Islet precursor cell (in vitro differentiated cells): ENCODE measurements at regions not wholly inside any gene's neighbourhood (a gene's known extent, or its start where the extent isn't known, plus 50 kb on each side); places are given as distances from the start of the nearest gene placed in this dataset.
"Not testable (repeated sequence)": the region's sequence is repeated elsewhere in the genome, so short reads cannot be mapped to it uniquely, and the experiment has no call there.

Experiments used
- DNase-seq: peaks from one replicate; pipeline ENCODE4 v3.0.0-alpha.2; 2018

DNA sequence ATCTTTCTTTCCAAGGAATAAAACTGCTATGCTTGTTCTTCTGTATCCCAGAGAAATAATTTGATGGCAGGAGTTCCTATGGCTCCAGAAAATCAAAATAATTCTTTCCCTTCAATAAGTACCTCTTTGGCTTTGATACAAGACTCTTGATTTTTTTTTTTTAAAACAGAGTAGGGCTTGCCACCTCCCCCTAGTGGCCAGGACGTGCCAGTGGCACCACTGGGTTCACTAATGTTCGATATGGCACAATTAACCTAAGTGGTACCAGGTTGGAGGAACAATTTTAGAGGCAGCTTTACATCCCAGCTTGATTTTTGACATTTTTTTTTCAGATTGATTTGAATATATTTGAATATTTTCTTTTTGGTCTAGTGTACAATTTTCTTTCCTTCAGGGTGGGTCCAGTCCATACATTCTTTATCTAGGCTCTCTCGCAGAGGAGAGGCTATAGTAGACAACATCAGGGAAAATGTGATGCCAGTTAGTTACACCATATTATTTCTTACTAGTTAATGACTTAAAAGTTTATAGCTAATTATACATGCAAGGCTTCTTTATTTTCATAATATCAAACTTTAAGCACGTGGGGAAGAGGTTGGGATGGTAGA, 330.9 kb downstream of the S1PR1 start:
- peak; percentile 57 for DNase-seq

DNA sequence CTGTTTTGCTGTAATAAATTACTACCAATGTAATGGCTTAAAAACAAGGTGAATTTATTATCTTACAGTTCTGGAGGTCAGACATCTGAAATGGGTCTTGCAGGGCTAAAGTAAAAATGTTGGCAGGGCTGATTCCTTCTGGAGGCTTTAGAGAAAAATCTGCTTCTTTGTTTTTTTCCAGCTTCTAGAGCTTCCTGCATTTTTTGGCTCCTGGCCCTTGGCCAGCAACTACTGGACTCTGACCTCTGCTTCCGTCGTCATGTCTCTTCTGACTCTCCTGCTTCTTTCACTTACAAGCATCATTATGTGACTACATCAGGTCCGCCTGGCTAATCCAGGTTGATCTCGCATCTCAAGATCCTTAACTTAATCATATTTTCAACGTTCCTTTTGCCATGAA, 350.9 kb downstream of the S1PR1 start:
- no peak for DNase-seq

DNA sequence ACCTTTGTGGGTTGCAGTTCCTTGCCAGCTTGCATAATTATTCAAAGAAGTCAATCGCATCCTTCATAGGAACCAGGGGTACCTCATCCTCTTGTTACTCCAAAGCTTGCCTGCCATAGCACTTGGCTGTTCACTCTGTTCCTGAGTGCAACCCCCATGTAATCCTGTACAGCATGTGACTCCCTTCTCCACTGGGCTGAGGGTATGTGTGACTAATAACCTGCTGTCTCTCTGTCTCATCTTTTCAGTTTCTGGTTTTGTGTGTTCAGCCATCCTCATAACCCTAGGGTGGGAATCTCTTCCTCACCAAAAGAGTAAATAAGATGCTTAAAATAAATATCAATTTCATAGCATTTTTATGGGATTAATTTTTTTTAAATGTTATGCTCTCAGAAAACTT, 351.9 kb downstream of the S1PR1 start:
- no peak for DNase-seq

DNA sequence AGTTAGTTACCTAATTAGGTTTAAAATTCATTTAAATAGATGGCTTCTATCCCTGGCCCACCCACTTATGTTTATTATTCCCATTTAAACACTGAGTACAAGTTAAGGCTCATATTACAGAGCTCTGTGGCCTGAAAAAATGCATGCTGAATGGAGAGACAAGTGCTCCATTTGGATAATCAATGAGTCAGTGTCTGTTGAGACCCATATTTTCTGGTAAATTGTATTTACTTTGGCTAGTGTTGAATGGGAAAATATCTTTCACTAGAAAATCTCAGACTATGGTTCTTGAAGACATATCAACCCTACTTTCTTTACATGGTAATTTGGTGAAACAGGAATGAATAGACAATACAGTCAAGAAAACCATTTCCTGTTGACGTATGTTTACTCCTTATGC, 356.0 kb downstream of the S1PR1 start:
- no peak for DNase-seq

DNA sequence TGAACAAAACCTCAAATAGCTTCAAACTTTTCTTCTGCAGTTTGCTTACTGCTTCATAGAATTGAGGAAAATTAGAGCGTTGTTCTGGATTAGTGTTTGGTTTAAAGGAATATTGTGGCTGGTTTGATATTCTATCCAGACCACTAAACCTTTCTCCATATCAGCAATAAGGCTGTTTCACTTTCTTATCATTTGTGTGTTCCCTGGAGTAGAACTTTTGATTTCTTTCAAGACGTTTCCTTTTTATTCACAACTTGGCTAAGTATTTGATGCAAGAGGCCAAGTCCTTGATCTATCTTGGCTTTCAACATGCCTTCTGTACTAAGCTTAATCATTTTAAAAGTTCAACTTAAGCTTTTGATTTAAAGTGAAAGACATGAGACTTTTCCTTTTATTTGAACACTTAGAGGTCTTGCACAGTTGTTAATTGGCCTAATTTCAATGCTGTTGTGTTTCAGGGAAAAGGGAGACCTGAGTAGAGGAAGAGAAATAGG, 359.1 kb downstream of the S1PR1 start:
- no peak for DNase-seq

DNA sequence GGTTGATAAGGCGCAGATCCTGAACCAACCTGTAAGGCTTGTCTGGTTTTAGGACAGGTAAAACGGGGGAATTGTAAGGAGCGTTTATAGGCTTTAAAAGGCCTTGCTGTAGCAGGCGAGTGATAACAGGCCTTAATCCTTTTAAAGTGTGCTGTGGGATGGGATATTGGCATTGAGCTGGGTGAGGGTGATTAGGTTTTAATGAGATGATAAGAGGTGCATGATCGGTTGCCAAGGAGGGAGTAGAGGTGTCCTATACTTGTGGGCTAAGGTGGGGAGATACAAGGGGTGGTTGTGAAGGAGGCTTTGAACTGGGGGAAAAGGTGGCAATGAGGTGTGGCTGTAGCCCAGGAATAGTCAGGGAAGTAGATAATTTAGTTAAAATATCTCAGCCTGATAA, 363.8 kb downstream of the S1PR1 start:
- DNase-seq, result not testable (repeated sequence)

DNA sequence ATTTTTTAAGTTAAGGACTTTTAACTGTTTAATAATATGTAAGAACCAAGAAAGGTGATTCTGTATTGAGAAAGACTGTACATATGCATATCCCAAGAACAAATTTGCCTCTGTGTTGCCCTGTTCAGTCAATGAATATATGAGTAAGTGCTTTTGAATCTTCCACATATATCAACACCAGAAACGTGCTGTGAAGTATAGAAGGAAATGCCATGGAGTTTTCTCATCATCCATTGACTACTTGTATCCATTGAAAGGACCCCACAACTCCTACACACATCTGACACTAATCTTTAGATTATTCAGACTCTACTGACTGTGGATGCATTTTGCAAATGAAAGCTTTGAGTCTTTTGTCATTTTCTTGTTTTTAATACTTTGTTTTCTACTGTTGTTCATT, 366.9 kb downstream of the S1PR1 start:
- DNase-seq, result no peak

DNA sequence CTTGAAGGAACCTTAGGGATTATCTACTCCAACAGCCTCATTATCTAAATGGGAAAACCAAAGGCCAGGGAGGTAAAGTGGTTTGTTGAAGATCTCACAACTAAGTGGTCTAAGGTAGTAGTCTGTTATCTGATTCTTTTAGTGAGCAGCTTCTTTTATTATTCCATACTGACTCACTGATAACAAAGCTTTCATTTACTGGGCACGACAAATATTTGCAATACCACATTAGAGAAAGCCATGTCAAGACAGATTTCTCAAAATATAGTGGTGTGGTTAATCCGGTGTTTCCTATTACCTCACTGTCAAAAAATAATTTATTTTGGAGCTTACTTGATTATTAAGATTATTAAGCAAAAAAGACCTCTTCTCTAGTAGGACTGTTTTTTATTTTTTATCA, 369.1 kb downstream of the S1PR1 start:
- no peak for DNase-seq

DNA sequence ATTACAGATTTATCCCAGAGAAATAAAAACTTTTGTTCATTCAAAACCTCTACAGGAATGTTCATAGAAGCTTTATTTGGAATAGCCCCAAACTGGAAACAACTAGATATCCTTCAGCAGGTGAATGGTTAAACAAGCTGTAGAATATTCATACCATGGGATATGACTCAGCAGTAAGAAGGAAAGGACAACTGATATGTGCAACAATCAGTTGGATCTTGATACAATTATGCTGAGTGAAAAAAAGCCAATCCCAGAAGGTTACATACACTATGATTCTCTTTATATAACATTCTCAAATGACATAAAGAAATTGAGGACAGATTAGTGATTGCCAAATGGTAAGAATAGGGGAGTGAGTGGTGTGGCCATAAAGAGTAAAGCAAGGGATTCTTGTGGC, 376.7 kb downstream of the S1PR1 start:
- no peak for DNase-seq

DNA sequence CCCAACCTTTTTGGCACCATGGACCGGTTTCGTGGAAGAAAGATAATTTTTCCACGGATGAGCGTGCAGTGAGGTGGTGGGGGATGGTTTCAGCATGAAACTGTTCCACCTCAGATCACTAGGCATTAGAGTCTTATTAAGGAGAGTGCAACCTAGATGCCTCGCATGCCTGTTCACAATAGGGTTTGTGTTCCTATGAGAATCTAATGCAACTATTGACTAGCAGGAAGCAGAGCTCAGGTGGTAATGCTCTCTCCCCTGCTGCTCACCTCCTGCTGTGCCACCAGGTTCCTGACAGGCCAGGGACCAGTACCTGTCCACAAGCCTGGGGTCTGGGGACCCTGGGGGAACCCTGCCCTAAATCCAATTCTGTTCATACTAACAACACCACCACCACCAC, 377.8 kb downstream of the OLFM3 start:
- no peak for DNase-seq

DNA sequence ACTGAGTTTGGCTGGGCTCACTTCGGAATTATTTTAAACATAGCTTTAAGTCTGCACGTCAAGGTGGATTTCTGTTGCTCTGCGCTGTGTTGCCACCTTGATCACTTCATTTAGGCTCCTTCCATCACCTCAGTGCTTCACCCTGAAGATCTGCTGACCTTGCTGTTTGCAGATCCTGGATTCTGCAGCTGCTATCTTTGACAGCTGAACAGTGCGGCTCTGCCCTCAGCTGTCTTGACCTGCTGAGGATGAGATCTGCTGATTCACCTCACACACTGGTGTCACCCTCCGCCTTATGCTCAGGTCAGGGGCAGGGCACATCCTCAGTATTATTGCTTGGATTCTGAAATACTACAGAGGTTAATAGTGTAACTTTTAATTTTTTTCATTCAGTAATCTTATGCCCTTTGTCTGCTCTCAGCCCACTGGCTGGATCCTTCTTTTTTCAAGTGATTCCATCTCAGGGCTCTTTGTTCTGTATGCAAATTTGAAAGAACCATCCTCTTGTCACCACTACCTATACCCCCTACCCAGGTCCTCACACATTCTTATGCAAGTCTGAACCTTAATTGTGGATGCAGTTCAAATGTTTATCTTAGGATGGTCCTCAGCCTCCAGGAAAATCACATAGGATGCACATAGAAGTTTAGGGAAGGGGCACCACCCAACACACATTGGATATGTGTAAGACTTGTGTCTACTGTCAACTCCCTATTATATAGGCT, 364.0 kb downstream of the OLFM3 start:
- DNase-seq, result no peak

DNA sequence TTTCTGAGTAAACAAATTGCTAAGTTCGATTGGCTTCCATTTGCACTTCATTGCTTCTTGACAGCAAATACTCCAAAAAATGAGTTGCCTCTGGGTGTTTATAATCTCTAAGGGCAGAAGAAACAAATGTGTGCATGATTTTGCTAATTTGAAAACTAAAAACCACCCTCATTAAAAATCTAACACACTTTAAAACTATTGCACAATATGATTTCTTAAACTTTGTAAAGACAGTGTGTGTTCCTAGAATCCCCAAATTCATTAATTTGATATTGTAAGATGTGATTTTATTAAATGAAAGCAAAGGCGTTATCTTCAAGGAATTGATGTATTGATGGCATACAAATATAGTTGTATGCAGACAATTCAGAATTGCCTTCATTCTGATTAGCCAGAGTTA, 350.9 kb downstream of the OLFM3 start:
- DNase-seq, result no peak

DNA sequence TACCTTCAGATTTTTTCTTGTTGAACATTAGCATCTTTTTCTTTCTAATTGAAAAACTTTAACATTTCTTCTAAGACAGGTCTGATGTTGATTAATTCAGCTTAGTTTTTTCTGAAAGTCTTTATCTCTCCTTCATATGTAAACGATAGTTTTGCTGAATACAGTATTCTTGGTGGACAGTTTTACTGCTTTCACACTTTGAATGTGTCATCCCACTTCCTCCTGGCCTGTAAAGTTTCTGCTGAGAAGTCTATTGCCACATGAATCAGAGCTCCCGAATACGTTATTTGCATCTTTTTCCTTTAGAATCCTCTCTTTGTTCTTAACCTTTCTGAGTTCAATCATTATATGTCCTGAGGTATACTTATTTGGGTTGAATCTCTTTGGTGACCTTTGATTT, 344.2 kb downstream of the OLFM3 start:
- DNase-seq, result no peak

DNA sequence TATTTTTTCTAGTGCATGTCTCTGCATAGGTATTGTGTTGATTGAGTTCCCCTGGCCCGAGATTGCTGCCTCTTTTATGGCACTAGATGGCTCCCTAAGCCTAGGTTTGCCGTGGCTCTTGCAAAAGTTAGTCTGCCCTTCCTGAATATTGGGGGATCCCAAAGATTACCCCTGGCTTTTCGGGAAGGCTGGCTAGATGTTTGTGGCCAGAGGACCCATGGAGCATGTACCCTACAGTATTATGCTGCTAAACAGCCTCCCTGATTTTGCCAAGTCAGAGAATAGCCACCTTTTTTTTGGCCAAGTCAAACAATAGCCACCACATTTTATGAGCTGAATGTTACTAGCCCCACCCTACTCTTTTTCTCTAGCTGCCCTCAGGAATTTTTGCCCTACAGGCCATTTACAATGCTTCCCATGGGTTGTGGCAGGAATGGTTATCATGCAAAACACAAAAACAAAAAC, 343.2 kb downstream of the OLFM3 start:
- peak; percentile 67 for DNase-seq

DNA sequence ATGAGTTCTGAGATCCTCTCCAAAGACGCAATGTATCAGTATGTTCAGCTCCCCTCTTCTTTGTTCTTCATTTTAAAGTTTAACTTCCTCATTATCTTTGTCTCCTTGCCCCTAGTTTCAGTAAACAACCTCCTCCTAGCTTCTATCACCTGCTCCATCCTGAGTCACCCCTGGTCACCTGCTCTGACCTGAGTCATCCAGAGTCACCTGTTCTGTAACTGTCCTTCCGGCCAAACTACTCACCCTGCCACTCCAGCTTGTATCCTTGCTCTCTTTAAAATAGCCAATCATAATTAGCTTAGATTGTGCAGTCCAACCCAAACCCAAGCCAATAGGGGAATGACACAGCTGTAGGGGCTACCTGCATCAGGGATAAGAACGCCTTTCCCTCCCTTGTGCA, 332.0 kb downstream of the OLFM3 start:
- DNase-seq, result peak; percentile 65

DNA sequence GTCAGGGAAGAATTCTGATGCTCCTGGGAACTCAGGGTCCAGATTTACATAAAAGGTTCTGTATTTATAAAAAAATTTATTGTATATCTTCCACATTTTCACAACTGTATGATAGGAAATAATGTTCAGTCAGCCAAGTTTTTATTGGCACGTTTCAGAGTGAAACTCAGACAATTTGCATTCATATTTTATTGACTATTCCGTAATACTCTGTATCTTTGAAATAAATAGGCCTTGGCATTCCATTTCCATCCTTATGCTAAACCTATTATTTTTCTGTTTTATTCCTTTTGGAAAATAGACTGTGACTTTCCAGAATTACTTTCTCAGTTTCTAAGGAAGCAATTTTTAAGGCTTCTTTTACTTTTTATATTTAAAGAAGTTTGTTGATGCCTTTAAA, 329.0 kb downstream of the OLFM3 start:
- DNase-seq, result no peak

DNA sequence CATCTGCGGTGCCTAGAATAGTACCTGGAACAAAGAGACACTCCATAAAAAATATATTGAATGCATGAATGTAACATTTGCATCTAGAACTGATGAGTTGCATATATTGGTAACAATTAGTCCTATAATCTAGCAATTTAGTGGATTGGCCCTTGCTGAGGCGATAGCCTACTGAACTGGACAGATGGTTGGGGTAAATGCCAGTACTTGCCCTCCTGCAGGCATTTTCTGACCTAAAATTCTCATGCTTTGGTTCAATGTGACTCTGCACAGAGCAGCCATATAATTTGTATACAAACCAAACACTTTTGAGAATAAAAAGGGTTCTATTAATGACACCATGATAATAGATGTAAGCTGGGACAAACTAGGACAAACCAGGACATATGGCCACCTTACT, 313.6 kb downstream of the OLFM3 start:
- no peak for DNase-seq

DNA sequence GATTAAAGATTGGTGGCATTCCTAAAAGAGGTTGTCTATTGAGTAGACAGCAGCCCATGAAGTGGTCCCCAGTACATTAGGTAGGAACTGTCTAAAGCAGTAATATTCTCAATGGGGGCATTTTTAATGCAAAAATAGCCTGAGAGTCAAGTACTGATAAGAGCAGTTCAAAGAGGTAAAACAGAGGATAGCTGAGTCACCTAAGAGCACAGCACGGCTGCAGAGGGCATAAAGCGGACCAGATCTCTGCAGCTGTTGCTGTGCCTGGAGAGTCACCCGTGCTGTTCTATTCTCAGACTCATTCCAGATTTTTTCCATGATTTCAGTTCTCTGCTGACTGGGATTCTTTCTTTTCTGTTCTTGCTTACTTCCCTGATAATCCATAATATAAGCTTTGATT, 313.2 kb downstream of the OLFM3 start:
- peak; percentile 69 for DNase-seq

DNA sequence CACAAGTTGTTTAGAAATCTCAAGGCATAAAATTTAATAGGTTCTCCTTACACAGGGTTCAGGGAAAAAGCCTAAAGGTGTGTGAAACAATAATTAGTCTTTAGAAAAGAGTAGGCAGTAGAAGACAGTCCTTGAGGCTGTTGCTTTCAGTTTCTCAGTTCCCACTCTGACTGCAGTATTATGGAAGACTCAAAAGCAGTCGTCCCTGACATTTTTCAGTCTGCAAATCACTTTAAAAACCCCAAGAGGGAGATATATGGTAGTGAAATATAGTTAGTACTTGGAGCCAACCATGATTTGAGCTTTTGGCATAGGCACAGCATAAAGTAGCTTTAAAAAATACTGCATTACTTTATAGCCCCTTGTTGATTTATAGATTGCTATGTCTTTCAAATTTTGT, 299.7 kb downstream of the OLFM3 start:
- DNase-seq, result no peak

DNA sequence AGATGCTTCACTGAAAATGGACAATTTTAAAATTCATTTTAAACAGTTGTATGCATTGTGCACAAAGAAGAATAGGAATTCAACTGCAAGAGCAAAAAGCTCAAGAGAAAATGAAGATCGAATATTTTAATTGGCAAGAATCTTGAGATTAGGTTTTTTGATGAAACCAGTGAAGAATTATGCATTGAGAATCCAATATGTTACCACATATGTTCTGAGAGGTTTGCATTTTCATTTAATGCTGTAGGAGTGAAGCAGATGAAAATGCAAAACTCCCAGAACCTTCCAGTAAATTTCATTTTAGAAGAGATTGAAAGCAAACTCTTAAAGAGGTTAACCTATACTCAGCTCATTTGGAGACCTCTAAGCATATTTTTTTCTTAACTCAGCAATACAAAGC, 298.0 kb downstream of the OLFM3 start:
- no peak for DNase-seq

DNA sequence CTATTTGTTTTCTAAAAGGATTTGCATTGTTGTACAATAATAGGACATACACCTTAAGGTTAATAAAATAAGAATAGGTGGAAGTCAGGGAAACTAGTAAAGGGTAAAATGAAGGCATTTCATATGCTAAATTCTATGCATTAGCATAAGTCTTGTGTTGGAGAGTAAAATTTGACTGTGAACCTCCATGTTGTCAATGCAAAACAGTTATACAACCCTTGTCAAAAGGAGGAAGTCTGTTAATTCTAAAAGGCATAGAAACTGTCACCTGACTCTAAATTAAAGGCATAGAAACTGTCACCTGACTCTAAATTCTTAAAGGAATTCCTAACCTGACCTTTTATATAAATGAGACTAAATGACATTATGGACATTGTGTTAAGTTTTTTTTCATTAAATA, 291.8 kb downstream of the OLFM3 start:
- DNase-seq, result no peak

DNA sequence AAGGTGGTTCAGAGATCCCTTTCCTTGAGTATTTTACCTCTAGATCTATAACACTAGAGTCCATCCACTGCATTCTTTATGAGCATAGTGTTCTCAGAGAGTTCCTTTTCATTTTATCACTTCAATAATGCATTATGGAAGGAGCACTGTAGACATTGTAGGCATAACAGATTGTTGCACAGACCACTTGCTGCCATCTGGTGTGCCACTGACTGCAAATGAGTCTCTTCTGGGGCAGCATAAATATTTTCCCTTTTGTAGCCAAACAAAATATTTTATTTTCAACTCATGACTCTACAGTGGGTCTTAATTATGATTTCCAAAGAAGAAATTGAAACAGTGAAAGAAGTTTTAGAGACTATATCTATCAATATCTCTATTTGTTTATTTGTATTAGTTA, 290.4 kb downstream of the OLFM3 start:
- no peak for DNase-seq

DNA sequence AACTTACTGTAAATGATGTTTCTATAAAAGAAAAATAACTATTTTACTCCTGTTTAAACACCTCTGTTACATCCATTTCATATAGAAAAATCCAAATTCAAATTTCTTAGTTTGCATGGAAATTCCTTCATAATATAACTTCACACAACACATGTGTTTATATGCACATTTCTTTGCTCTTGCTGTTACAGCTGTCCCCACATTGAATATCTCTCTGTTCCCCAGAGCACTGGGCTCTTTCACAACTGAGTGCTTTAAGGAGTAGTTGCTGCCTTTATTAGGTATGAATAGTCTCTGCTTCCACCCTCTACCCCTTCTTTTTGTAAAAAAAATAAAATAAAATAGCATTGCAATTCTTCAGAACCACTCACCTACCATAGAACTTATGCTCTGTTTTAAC, 287.0 kb downstream of the OLFM3 start:
- DNase-seq, result no peak

DNA sequence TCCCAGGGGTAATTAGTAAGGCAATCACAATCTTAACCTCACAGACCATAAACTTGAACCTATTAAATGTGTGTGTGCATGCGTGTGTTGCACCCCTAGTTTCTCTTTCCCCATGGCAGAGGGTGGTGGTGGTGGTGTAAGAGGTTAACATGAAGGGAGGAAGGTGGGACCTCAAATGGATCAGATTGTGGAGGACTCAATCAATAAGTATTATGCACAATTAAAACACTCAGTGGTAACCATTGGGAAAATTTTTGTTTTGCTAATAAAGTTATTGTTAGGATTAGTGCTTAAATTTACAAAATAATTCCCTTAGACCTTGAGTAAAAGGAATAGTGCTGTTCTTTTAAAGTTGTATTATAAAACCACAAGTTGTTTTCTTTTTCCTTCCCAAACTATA, 283.0 kb downstream of the OLFM3 start:
- no peak for DNase-seq

DNA sequence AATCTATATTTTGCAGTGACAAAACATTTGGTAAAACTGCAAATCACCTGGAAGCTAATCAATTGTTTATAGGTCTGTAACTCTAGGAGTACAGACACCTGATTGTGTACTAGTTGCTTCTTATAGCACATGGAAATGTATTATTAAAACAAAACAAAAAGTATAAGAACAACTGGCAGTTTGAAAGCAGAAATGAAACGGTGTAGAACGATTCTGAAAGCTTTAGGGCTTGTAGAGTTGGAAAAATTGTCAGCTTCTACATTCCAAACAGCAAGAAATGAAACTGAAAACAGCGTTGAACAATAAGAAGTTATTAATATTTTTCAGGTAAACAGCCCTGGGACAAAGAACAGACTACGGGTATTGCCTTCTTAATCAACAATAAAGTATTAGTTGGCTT, 273.3 kb downstream of the OLFM3 start:
- no peak for DNase-seq
